SK-N-SH (cell line): ENCODE measurements at regions not wholly inside any gene's neighbourhood (a gene's known extent, or its start where the extent isn't known, plus 50 kb on each side); places are given as distances from the start of the nearest gene placed in this dataset.

ENCODE experiments used
- CTCF ChIA-PET: fragments of 300-600, 350-600 bp; formaldehyde crosslinking; extraction: SDS; loops from one replicate; lab custom pipeline; 2021; lab: Yijun Ruan, JAX
- POLR2A ChIA-PET: fragments of 350-600 bp; sonication (Branson Sonifier 250); formaldehyde crosslinking; extraction: SDS; loops from one replicate; lab custom pipeline; 2020; ENCODE audit warnings: antibody characterized with exemption, inconsistent platforms; lab: Yijun Ruan, JAX
- DNase-seq: peaks from one replicate; pipeline ENCODE4 v3.0.0; 2012
- H2AFZ ChIP-seq: fragments of 200-600 bp; sonication (generic); 2 replicates; pipeline ENCODE4 v1.8.1; 2016; ENCODE audit warnings: antibody characterized with exemption, mild to moderate bottlenecking, low read depth
- H3F3A ChIP-seq: fragments of 200-600 bp; sonication (generic); replicated peaks from 2 replicates; pipeline ENCODE3; 2016; ENCODE audit warnings: antibody characterized with exemption, mild to moderate bottlenecking; ENCODE audit not compliant: insufficient read depth
- H3K27ac ChIP-seq, 2 experiments: fragments of 200-500 bp in 1 of 2; fragments of 200-600 bp in 1 of 2; sonication (Bioruptor generic) in 1 of 2; sonication (generic), shearing (Covaris generic) in 1 of 2; 2 replicates each; pipeline versions ENCODE4 v1.5.1 to v1.6.1; 2014 to 2016; ENCODE audit warnings: low read depth in 2 of 2, inconsistent platforms in 1 of 2, low read length in 1 of 2, mild to moderate bottlenecking in 1 of 2, mixed read lengths in 1 of 2
- H3K27me3 ChIP-seq: fragments of 200-600 bp; sonication (generic), shearing (Covaris generic); 2 replicates; pipeline ENCODE4 v1.6.1; 2016; ENCODE audit warnings: mixed run types; ENCODE audit not compliant: insufficient read depth
- H3K36me3 ChIP-seq, 2 experiments: fragments of 200-500 bp in 1 of 2; fragments of 200-600 bp in 1 of 2; sonication (Bioruptor generic) in 1 of 2; sonication (generic) in 1 of 2; replicated peaks in 1 of 2; 2 replicates each; pipeline versions ENCODE3 to v1.5.1; 2014 to 2016; ENCODE audit warnings: low read length in 1 of 2, mild to moderate bottlenecking in 1 of 2; ENCODE audit not compliant: insufficient read depth in 2 of 2, control insufficient read depth in 1 of 2
- H3K4me1 ChIP-seq, 2 experiments: fragments of 200-500 bp in 1 of 2; fragments of 200-600 bp in 1 of 2; sonication (Bioruptor generic) in 1 of 2; sonication (generic), shearing (Covaris generic) in 1 of 2; 2 replicates each; pipeline versions ENCODE4 v1.5.1 to v1.6.1; 2014 to 2016; ENCODE audit warnings: low read depth in 1 of 2, low read length in 1 of 2, mixed run types in 1 of 2; ENCODE audit not compliant: insufficient read depth in 2 of 2, control insufficient read depth in 1 of 2
- H3K4me2 ChIP-seq: fragments of 200-600 bp; sonication (generic), shearing (Covaris generic); 2 replicates; pipeline ENCODE4 v1.6.1; 2017; ENCODE audit warnings: mixed run types
- H3K4me3 ChIP-seq, 2 experiments: fragments of 200-500 bp in 1 of 2; fragments of 200-600 bp in 1 of 2; sonication (Bioruptor generic) in 1 of 2; sonication (generic), shearing (Covaris generic) in 1 of 2; 2 replicates each; pipeline versions ENCODE4 v1.5.1 to v1.8.1; 2014 to 2016; ENCODE audit warnings: low read depth in 2 of 2, inconsistent platforms in 1 of 2, low read length in 1 of 2, mild to moderate bottlenecking in 1 of 2, mixed read lengths in 1 of 2, moderate library complexity in 1 of 2
- H3K79me2 ChIP-seq: fragments of 200-600 bp; sonication (generic); 2 replicates; pipeline ENCODE4 v1.8.1; 2017; ENCODE audit warnings: mild to moderate bottlenecking; ENCODE audit not compliant: insufficient read depth
- H3K9ac ChIP-seq: fragments of 200-600 bp; sonication (generic); 2 replicates; pipeline ENCODE4 v1.6.1; 2017; ENCODE audit warnings: mixed run types
- H3K9me2 ChIP-seq: fragments of 200-600 bp; sonication (generic); 2 replicates; pipeline ENCODE4 v1.6.1; 2017; ENCODE audit warnings: mixed run types
- H3K9me3 ChIP-seq: fragments of 200-600 bp; sonication (generic); 2 replicates; pipeline ENCODE4 v1.6.1; 2017; ENCODE audit warnings: mixed run types, mild to moderate bottlenecking, moderate library complexity
- H4K20me1 ChIP-seq: fragments of 200-600 bp; sonication (generic); 2 replicates; pipeline ENCODE4 v1.6.1; 2017; ENCODE audit warnings: mild to moderate bottlenecking, mixed run types; ENCODE audit not compliant: insufficient read depth
- FOSL2 ChIP-seq: IDR thresholded peaks from 2 replicates; pipeline ENCODE4 v1.4.0; 2012; ENCODE audit warnings: low read depth, mild to moderate bottlenecking, moderate library complexity, borderline replicate concordance
- FOXJ3 ChIP-seq: sonication (generic); formaldehyde crosslinking; IDR thresholded peaks from 2 replicates; pipeline ENCODE4 v1.5.1; 2020; ENCODE audit warnings: mild to moderate bottlenecking, missing genetic modification reagents
- GATA2 ChIP-seq: sonication (generic); formaldehyde crosslinking; IDR thresholded peaks from 2 replicates; pipeline ENCODE4 v1.5.0; 2020; ENCODE audit warnings: mild to moderate bottlenecking, missing genetic modification reagents
- JUND ChIP-seq: IDR thresholded peaks from 2 replicates; pipeline ENCODE4 v1.4.0; 2012
- MAX ChIP-seq: IDR thresholded peaks from 2 replicates; pipeline ENCODE4 v1.4.0; 2012; ENCODE audit warnings: low read depth
- MEF2A ChIP-seq: IDR thresholded peaks from 2 replicates; pipeline ENCODE4 v1.4.0; 2012; ENCODE audit warnings: low read depth, borderline replicate concordance
- MXI1 ChIP-seq: IDR thresholded peaks from 2 replicates; pipeline ENCODE4 v1.6.1; 2012; ENCODE audit warnings: mild to moderate bottlenecking, low read depth, low read length, improper control_type of control experiment
- NRF1 ChIP-seq: IDR thresholded peaks from 2 replicates; pipeline ENCODE4 v1.6.1; 2012; ENCODE audit warnings: low read depth, mild to moderate bottlenecking, low read length
- PBX3 ChIP-seq: IDR thresholded peaks from 2 replicates; pipeline ENCODE4; 2012
- RAD21 ChIP-seq: IDR thresholded peaks from 2 replicates; pipeline ENCODE4 v1.6.1; 2012; ENCODE audit warnings: mild to moderate bottlenecking, low read length
- RFX5 ChIP-seq: IDR thresholded peaks from 2 replicates; pipeline ENCODE4 v1.6.1; 2012; ENCODE audit warnings: mild to moderate bottlenecking, improper control_type of control experiment, low read length
- RXRA ChIP-seq: IDR thresholded peaks from 2 replicates; pipeline ENCODE4 v1.4.0; 2012; ENCODE audit warnings: low read depth, mild to moderate bottlenecking, borderline replicate concordance
- TAF1 ChIP-seq: IDR thresholded peaks from 2 replicates; pipeline ENCODE4 v1.6.1; 2012; ENCODE audit warnings: low read depth, mild to moderate bottlenecking, low read length, moderate library complexity, borderline replicate concordance
- TCF12 ChIP-seq: IDR thresholded peaks from 2 replicates; pipeline ENCODE4 v1.4.0; 2012
- TEAD4 ChIP-seq: IDR thresholded peaks from 2 replicates; pipeline ENCODE4 v1.4.0; 2012; ENCODE audit warnings: mild to moderate bottlenecking, borderline replicate concordance; ENCODE audit not compliant: insufficient read depth
- USF1 ChIP-seq: IDR thresholded peaks from 2 replicates; pipeline ENCODE4 v1.4.0; 2012; ENCODE audit warnings: low read depth, borderline replicate concordance
- USF2 ChIP-seq: fragments of 150-350 bp; IDR thresholded peaks from 2 replicates; pipeline ENCODE4 v1.6.1; 2017; ENCODE audit warnings: antibody characterized with exemption, low read length, low read depth, borderline replicate concordance
- YY1 ChIP-seq: IDR thresholded peaks from 2 replicates; pipeline ENCODE4 v1.4.0; 2012; ENCODE audit warnings: low read depth, mild to moderate bottlenecking
- WGBS: methylation state at CpG from one replicate; pipeline ENCODE4 v1.1.6; 2017; ENCODE audit warnings: low lambda C conversion rate; 5-methylcytosine and 5-hydroxymethylcytosine counted together
- TF ChIP-seq, protein P1 (sequence below): fragments of 200-600 bp; sonication (generic); IDR thresholded peaks from 2 replicates; pipeline ENCODE4 v1.6.1; 2017; ENCODE audit warnings: antibody characterized with exemption, mild to moderate bottlenecking, moderate library complexity

- H2AFZ ChIP-seq, result no peak overlapping the region
- H3F3A ChIP-seq, result no peaks in the 10 kb centered on the region
- H4K20me1 ChIP-seq, result no peaks in the 10 kb centered on the region
- H3K9me2 ChIP-seq, result no peaks in the 10 kb centered on the region
- no peak overlapping the region for H3K4me3 ChIP-seq
- no peaks in the 10 kb centered on the region for H3K36me3 ChIP-seq
- no peaks in the 10 kb centered on the region for H3K79me2 ChIP-seq
- no peaks in the 10 kb centered on the region; the same call in 1 of the 2 replicates for H3K27me3 ChIP-seq
- no peak overlapping the region for H3K4me2 ChIP-seq
- CTCF ChIA-PET, result no interaction called here
- no peak overlapping the region for H3K9ac ChIP-seq
- H3K4me1 ChIP-seq, result peaks cover 0 to 10% of the 10 kb centered on the region in 2 experiments; a peak in 2 of 4 replicates
- no peaks in the 10 kb centered on the region for H3K9me3 ChIP-seq
- POLR2A ChIA-PET, result no interaction called here
- no peak for DNase-seq
- no peak overlapping the region for H3K27ac ChIP-seq
- TF ChIP-seq RAD21 (no peak), PBX3 (no peak), USF2 (no peak), MEF2A (no peak), USF1 (no peak), FOSL2 (no peak), NRF1 (no peak), TEAD4 (no peak), FOXJ3 (CRISPR knock-in tag) (no peak), GATA2 (CRISPR knock-in tag) (no peak), JUND (no peak), RFX5 (no peak), TCF12 (no peak), MAX (no peak), MXI1 (no peak), TAF1 (no peak), YY1 (no peak), RXRA (no peak)
- TF ChIP-seq, protein P1, sequence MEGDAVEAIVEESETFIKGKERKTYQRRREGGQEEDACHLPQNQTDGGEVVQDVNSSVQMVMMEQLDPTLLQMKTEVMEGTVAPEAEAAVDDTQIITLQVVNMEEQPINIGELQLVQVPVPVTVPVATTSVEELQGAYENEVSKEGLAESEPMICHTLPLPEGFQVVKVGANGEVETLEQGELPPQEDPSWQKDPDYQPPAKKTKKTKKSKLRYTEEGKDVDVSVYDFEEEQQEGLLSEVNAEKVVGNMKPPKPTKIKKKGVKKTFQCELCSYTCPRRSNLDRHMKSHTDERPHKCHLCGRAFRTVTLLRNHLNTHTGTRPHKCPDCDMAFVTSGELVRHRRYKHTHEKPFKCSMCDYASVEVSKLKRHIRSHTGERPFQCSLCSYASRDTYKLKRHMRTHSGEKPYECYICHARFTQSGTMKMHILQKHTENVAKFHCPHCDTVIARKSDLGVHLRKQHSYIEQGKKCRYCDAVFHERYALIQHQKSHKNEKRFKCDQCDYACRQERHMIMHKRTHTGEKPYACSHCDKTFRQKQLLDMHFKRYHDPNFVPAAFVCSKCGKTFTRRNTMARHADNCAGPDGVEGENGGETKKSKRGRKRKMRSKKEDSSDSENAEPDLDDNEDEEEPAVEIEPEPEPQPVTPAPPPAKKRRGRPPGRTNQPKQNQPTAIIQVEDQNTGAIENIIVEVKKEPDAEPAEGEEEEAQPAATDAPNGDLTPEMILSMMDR, result no peak
- TF ChIP-seq, all 33 proteins: peak for 0
- 81% methylated on average over 4 of the region's 4 CpGs for WGBS
Observed at GRCh38 chr5:74946471-74946870, 80.3 kb upstream of the FAM169A start.
